IMR-90 (cell line): ENCODE measurements at regions not wholly inside any gene's neighbourhood (a gene's known extent, or its start where the extent isn't known, plus 50 kb on each side); places are given as distances from the start of the nearest gene placed in this dataset.

Experiments used
- ATAC-seq: fragments of 200-7000 bp; cut with Tn5 transposase; 2 replicates; pipeline ENCODE4 v1.9.1; 2020; ENCODE audit warnings: low read depth, mild to moderate bottlenecking, moderate library complexity
- BruUV-seq: library from RNA; stranded (reverse); fragments of 400-500 nt; replicated peaks from 2 replicates; lab custom pipeline; 2021; lab: Mats Ljungman, UMichigan
- CTCF ChIA-PET: fragments of 300-600 bp; formaldehyde crosslinking; extraction: SDS; loops from one replicate; lab custom pipeline; 2021; ENCODE audit warnings: antibody characterized with exemption; lab: Yijun Ruan, JAX
- POLR2A ChIA-PET: fragments of 300-600 bp; sonication (Branson Sonifier 250); formaldehyde crosslinking; loops from one replicate; lab custom pipeline; 2022; ENCODE audit warnings: antibody characterized with exemption; ENCODE audit not compliant: unreplicated experiment; lab: Charles Lee
- DNase-seq: peaks from one replicate; pipeline ENCODE4 v3.0.0; 2013
- H2AFZ ChIP-seq: replicated peaks from 2 replicates; pipeline ENCODE3; 2013; ENCODE audit warnings: low read length, mild to moderate bottlenecking; ENCODE audit not compliant: poor library complexity
- H2AK5ac ChIP-seq: 2 replicates; pipeline ENCODE4 v1.6.1; 2013; ENCODE audit warnings: low read depth, low read length, inconsistent platforms
- H2AK9ac ChIP-seq: replicated peaks from 2 replicates; pipeline ENCODE3; 2013; ENCODE audit warnings: mild to moderate bottlenecking, low read depth, low read length, moderate library complexity; ENCODE audit not compliant: poor library complexity
- H2BK120ac ChIP-seq: 2 replicates; pipeline ENCODE4 v1.6.1; 2013; ENCODE audit warnings: low read depth, low read length, inconsistent platforms
- H2BK15ac ChIP-seq: 3 replicates; pipeline ENCODE4 v1.6.1; 2013; ENCODE audit warnings: low read depth, low read length, inconsistent platforms
- H2BK20ac ChIP-seq: 2 replicates; pipeline ENCODE4 v1.6.1; 2013; ENCODE audit warnings: low read depth, mild to moderate bottlenecking, inconsistent platforms, low read length, moderate library complexity
- H2BK5ac ChIP-seq: 2 replicates; pipeline ENCODE4 v1.6.1; 2013; ENCODE audit warnings: mild to moderate bottlenecking, low read depth, low read length, inconsistent platforms; ENCODE audit not compliant: poor library complexity, severe bottlenecking
- H3K14ac ChIP-seq: replicated peaks from 2 replicates; pipeline ENCODE4 v1.6.1; 2013; ENCODE audit warnings: low read depth, low read length, inconsistent platforms
- H3K18ac ChIP-seq: 2 replicates; pipeline ENCODE4 v1.6.1; 2013; ENCODE audit warnings: low read depth, low read length, control low read depth
- H3K23ac ChIP-seq: 2 replicates; pipeline ENCODE4 v1.6.1; 2013; ENCODE audit warnings: low read depth, low read length, inconsistent platforms
- H3K27ac ChIP-seq: 2 replicates; pipeline ENCODE4 v1.5.1; 2013; ENCODE audit warnings: mild to moderate bottlenecking, control low read depth, low read length; ENCODE audit not compliant: insufficient read depth
- H3K27me3 ChIP-seq: 2 replicates; pipeline ENCODE4 v1.6.1; 2013; ENCODE audit warnings: low read length; ENCODE audit not compliant: control insufficient read depth, insufficient read depth
- H3K36me3 ChIP-seq: 2 replicates; pipeline ENCODE4 v1.6.1; 2013; ENCODE audit warnings: low read length, mixed read lengths; ENCODE audit not compliant: control insufficient read depth, insufficient read depth
- H3K4ac ChIP-seq: 2 replicates; pipeline ENCODE4 v1.6.1; 2013; ENCODE audit warnings: low read depth, low read length, inconsistent platforms
- H3K4me1 ChIP-seq: 2 replicates; pipeline ENCODE4 v1.6.1; 2013; ENCODE audit warnings: low read length, mixed read lengths; ENCODE audit not compliant: control insufficient read depth, insufficient read depth
- H3K4me2 ChIP-seq: 2 replicates; pipeline ENCODE4 v1.6.1; 2013; ENCODE audit warnings: low read depth, mild to moderate bottlenecking, control low read depth, low read length, moderate library complexity
- H3K4me3 ChIP-seq: 2 replicates; pipeline ENCODE4 v1.5.1; 2013; ENCODE audit warnings: low read depth, mild to moderate bottlenecking, control low read depth, low read length, moderate library complexity; ENCODE audit not compliant: insufficient read depth
- H3K56ac ChIP-seq: 2 replicates; pipeline ENCODE4 v1.6.1; 2013; ENCODE audit warnings: low read length, inconsistent platforms; ENCODE audit not compliant: insufficient read depth; ENCODE audit errors: extremely low read depth
- H3K79me1 ChIP-seq, 2 experiments: 2 replicates each; pipeline ENCODE4 v1.6.1; 2013; ENCODE audit warnings: low read length in 2 of 2, inconsistent platforms in 1 of 2, low read depth in 1 of 2
- H3K9ac ChIP-seq: 2 replicates; pipeline ENCODE4 v1.6.1; 2013; ENCODE audit warnings: low read depth, low read length, control low read depth
- H3K9me1 ChIP-seq: 2 replicates; pipeline ENCODE4 v1.6.1; 2013; ENCODE audit warnings: low read length, inconsistent platforms; ENCODE audit not compliant: insufficient read depth
- H3K9me3 ChIP-seq: 2 replicates; pipeline ENCODE4 v1.6.1; 2013; ENCODE audit warnings: low read length; ENCODE audit not compliant: control insufficient read depth, insufficient read depth
- H4K20me1 ChIP-seq: 2 replicates; pipeline ENCODE4 v1.6.1; 2013; ENCODE audit warnings: low read length, inconsistent platforms; ENCODE audit not compliant: insufficient read depth
- H4K5ac ChIP-seq: 2 replicates; pipeline ENCODE4 v1.6.1; 2013; ENCODE audit warnings: mild to moderate bottlenecking, low read depth, low read length, control low read depth
- H4K8ac ChIP-seq, 2 experiments: 2 replicates each; pipeline ENCODE4 v1.6.1; 2013; ENCODE audit warnings: low read depth in 2 of 2, low read length in 2 of 2, control low read depth in 1 of 2, inconsistent platforms in 1 of 2
- H4K91ac ChIP-seq: 2 replicates; pipeline ENCODE4 v1.6.1; 2013; ENCODE audit warnings: low read depth, low read length, inconsistent platforms; ENCODE audit not compliant: insufficient read depth
- BHLHE40 ChIP-seq: fragments of 150-350 bp; IDR thresholded peaks from 2 replicates; pipeline ENCODE4 v1.6.1; 2016; ENCODE audit warnings: mild to moderate bottlenecking, low read depth, low read length
- CEBPB ChIP-seq: IDR thresholded peaks from 2 replicates; pipeline ENCODE4 v1.6.1; 2012; ENCODE audit warnings: low read depth, low read length, improper control_type of control experiment
- CHD1 ChIP-seq: IDR thresholded peaks from 2 replicates; pipeline ENCODE4 v1.6.1; 2012; ENCODE audit warnings: low read depth, low read length, improper control_type of control experiment
- ELK1 ChIP-seq: fragments of 150-350 bp; IDR thresholded peaks from 2 replicates; pipeline ENCODE4 v1.6.1; 2016; ENCODE audit warnings: low read depth, mild to moderate bottlenecking, low read length, moderate library complexity, borderline replicate concordance
- FOS ChIP-seq: fragments of 150-350 bp; IDR thresholded peaks from 2 replicates; pipeline ENCODE4 v1.6.1; 2016; ENCODE audit warnings: low read depth, low read length
- MAFK ChIP-seq: IDR thresholded peaks from 2 replicates; pipeline ENCODE4 v1.6.1; 2012; ENCODE audit warnings: low read depth, low read length, improper control_type of control experiment
- MAZ ChIP-seq: IDR thresholded peaks from 2 replicates; pipeline ENCODE4 v1.6.1; 2012; ENCODE audit warnings: low read depth, mild to moderate bottlenecking, low read length, improper control_type of control experiment, moderate library complexity, borderline replicate concordance
- MXI1 ChIP-seq: IDR thresholded peaks from 2 replicates; pipeline ENCODE4 v1.6.1; 2012; ENCODE audit warnings: low read depth, mild to moderate bottlenecking, low read length, moderate library complexity, borderline replicate concordance
- POLR2A ChIP-seq: IDR thresholded peaks from 2 replicates; pipeline ENCODE4 v1.6.1; 2012; ENCODE audit warnings: mild to moderate bottlenecking, low read depth, low read length
- RFX5 ChIP-seq: IDR thresholded peaks from 2 replicates; pipeline ENCODE4 v1.8.0; 2012; ENCODE audit warnings: low read depth, mild to moderate bottlenecking, low read length, moderate library complexity
- SMC3 ChIP-seq: fragments of 150-350 bp; IDR thresholded peaks from 2 replicates; pipeline ENCODE4 v1.6.1; 2016; ENCODE audit warnings: low read depth, mild to moderate bottlenecking, antibody characterized with exemption, low read length, moderate library complexity
- USF2 ChIP-seq: fragments of 150-350 bp; IDR thresholded peaks from 2 replicates; pipeline ENCODE4 v1.6.1; 2017; ENCODE audit warnings: mild to moderate bottlenecking, antibody characterized with exemption, low read length, low read depth
- WGBS, 2 experiments: methylation state at CpG; one replicate each; pipeline versions ENCODE4 v1.1.5 to v1.1.7; 2013; ENCODE audit warnings: missing lambda C conversion rate in 2 of 2; ENCODE audit not compliant: insufficient read length in 1 of 2; ENCODE audit errors: extremely low coverage in 2 of 2; 5-methylcytosine and 5-hydroxymethylcytosine counted together
- dilution Hi-C: fragments of 300-500 bp; cut with HindIII; formaldehyde crosslinking; loops from one replicate; pipeline ENCODE4 v1.14.3; 2018; ENCODE audit warnings: low sequenced_read_pairs; ENCODE audit not compliant: unreplicated experiment
- in situ Hi-C: fragments of 300-500 bp; cut with MboI; formaldehyde crosslinking; loops from 3 replicates; pipeline ENCODE4 v1.14.3; 2019; ENCODE audit warnings: low sequenced_read_pairs, inconsistent platforms, mixed read lengths
- intact Hi-C: fragments of 100-400 bp; cut with micrococcal nuclease; formaldehyde crosslinking; loops from 2 replicates; pipeline ENCODE4 v1.10.0; 2022

- H3K36me3 ChIP-seq: no peaks in the 10 kb centered on the region
- no peak overlapping the region for H3K4ac ChIP-seq
- H3K18ac ChIP-seq: no peak overlapping the region
- TF ChIP-seq MAFK: no peak
- no peak for TF ChIP-seq POLR2A
- no peak for TF ChIP-seq SMC3
- no peak for TF ChIP-seq MXI1
- TF ChIP-seq FOS: no peak
- TF ChIP-seq BHLHE40: no peak
- no peak for TF ChIP-seq USF2
- TF ChIP-seq CEBPB: no peak
- TF ChIP-seq CHD1: no peak
- no peak for TF ChIP-seq RFX5
- no peak for TF ChIP-seq MAZ
- TF ChIP-seq ELK1: no peak
- no TSS peak for BruUV-seq
- H3K9me3 ChIP-seq: no peaks in the 10 kb centered on the region
- no peak overlapping the region for H2AFZ ChIP-seq
- ChIA-PET CTCF (no interaction called here), POLR2A (no interaction called here)
- H3K56ac ChIP-seq: no peak overlapping the region
- H3K79me1 ChIP-seq: no peaks in the 10 kb centered on the region
- DNase-seq: no peak
- no CpG with 5 or more reads among the region's 2 CpGs for WGBS, 2 experiments
- no peak overlapping the region for H3K27ac ChIP-seq
- no peak overlapping the region for H2BK20ac ChIP-seq
- H2BK5ac ChIP-seq: no peak overlapping the region
- H2AK9ac ChIP-seq: no peak overlapping the region
- no peak overlapping the region for H2BK120ac ChIP-seq
- no peak overlapping the region for H2BK15ac ChIP-seq
- no peak overlapping the region for H2AK5ac ChIP-seq
- peaks cover 10% of the 10 kb centered on the region for H3K27me3 ChIP-seq
- no peaks in the 10 kb centered on the region for H4K20me1 ChIP-seq
- ATAC-seq: no peak
- dilution Hi-C loops: no loop called here
- H3K9ac ChIP-seq: no peak overlapping the region
- no peak overlapping the region for H3K23ac ChIP-seq
- intact Hi-C loops: no loop called here
- H3K9me1 ChIP-seq: no peaks in the 10 kb centered on the region
- no peak overlapping the region for H3K14ac ChIP-seq
- H3K4me3 ChIP-seq: no peak overlapping the region
- no peak overlapping the region for H4K91ac ChIP-seq
- no peaks in the 10 kb centered on the region for H3K4me1 ChIP-seq
- H4K8ac ChIP-seq: no peak overlapping the region
- no peak overlapping the region for H4K5ac ChIP-seq
- in situ Hi-C loops: no loop called here
- no peak overlapping the region for H3K4me2 ChIP-seq
Measured at GRCh38 chr10:44030738-44031137, 354.2 kb downstream of the CXCL12 start.
